HG02884 (cell line): ENCODE measurements at regions not wholly inside any gene's neighbourhood (a gene's known extent, or its start where the extent isn't known, plus 50 kb on each side); places are given as distances from the start of the nearest gene placed in this dataset.
A peak's percentile ranks its signal among the peaks of the same experiment; 100 is the strongest.
"Not testable (repeated sequence)": the region's sequence is repeated elsewhere in the genome, so short reads cannot be mapped to it uniquely, and the experiment has no call there.

Experiments
- ATAC-seq: cut with Tn5 transposase; IDR thresholded peaks from one replicate; pipeline ENCODE4 v1.9.1; 2021; ENCODE audit warnings: mild to moderate bottlenecking, moderate library complexity; ENCODE audit not compliant: unreplicated experiment

- no peak for ATAC-seq
Measured at GRCh38 chr9:78663369-78663768, 366.4 kb downstream of the PSAT1 start.

- ATAC-seq: no peak
Measured at GRCh38 chr9:78664370-78664769, 367.4 kb downstream of the PSAT1 start.

- no peak for ATAC-seq
Measured at GRCh38 chr9:78666818-78667414, 370.0 kb downstream of the PSAT1 start.

DNA sequence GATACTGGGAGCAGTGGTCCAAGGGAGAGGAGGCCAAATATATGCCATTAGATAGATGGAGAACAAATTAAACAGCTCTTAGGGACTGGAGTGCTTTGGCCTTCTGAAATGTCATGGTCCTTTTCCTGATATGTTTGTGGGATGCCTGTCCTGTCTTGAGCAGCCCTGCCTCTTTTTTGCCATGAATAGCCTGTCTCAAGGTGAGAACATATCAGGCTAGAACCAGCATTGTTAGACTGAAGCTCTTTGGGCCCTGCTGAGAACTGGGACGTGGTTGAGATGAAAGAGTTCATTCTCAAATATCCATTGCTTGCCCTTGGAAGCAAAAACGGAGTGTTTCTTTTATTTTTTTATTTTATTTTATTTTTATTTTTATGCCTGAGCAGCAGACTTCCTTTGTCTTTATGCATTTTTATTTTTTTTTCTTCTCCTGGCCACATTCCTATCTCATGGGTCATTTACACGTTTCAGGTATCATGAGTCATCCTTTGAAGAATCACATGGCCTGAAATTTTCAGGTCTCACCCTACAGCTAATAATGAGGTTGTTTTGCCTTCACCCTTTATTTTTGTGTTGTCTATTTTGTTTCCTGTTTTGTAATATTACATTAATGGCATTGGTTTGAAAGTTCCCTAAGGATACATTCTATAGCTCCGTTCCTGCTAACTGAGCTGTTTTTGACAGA lies 371.4 kb downstream of the PSAT1 start:
- no peak for ATAC-seq

DNA sequence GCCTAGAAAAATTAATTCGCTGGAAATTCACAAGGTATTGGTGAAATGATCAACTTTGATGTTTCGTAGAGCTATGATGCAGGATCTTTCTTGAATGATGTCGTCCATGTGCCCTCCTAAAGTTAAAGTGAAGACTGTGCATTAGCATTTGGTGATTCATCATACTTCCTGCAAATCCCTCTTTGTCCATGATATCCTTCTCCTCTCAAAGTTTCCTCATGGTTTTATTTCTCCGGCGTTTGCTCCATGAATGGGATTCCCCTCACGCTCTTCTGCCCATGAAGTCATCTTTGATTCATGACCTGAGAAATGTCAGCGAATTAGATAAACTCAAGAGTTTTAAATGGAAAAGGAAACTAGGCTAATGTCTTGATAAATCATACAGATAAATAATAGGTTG lies 372.7 kb downstream of the PSAT1 start:
- ATAC-seq: no peak

DNA sequence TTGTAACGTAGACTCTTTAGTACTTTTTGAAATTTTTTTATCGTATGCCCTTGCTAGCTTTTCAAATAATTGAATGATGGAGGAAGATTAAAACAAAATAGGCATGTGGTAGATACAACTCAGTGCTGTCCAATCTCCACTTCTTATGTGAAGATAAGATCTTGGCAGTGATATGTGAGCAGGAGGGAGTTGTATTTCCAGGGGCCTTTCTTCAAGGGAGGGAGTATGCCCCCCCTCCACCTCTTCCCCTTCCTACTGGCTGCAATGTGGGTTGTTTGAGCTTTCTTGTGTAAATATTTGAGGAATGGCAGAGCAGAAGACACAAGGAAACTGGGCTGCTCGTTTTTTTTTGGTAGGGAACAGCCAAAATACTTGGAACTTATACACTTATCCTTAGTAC lies 374.9 kb downstream of the PSAT1 start:
- no peak for ATAC-seq

DNA sequence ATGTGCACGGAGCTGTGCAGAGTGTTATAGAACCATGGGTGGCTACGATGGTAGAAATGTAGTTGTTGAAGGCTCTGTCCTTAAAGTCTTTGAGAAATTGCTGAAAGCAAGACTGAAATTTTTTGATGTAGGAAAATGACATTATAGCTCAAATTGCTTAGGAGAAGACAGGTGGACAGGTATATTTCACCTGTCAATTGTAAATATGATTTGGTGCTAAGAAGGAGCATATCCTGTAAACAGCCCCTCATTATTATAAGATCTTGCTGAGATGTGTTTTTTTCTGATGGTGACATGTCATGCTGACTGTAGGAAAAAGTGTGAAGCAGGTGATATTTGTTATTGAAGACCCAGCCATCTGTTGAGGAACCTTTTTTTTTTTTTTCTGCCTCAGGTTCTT lies 377.9 kb downstream of the PSAT1 start:
- no peak for ATAC-seq

- ATAC-seq: no peak
Measured at GRCh38 chr9:78676009-78676408, 379.1 kb downstream of the PSAT1 start.

DNA sequence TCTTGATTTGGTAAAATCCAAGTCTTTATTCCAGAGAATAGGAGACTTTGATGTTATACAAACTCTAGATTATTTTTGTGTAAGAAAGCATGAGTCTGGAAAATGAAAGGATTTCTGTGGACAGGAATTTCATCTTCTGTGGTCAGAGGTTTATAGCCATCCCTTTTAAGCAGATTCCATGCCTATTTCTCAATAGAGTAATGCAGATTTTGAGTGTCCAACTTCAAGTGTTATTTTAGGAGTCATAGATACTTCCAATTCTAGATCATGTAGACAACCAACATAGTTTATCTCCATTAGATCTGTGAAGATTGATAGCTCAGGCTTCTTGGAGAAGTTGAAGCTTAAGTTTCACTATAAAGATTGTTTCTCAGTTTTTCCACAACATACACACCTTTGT lies 379.7 kb downstream of the PSAT1 start:
- no peak for ATAC-seq

GRCh38 chr9:78677326-78677725 lies 380.4 kb downstream of the PSAT1 start:
- no peak for ATAC-seq

- ATAC-seq: no peak
Measured at GRCh38 chr9:78678877-78679276, 382.0 kb downstream of the PSAT1 start.

- ATAC-seq: no peak
Measured at GRCh38 chr9:78680196-78680595, 383.3 kb downstream of the PSAT1 start.

- ATAC-seq: no peak
Measured at GRCh38 chr9:78682216-78682615, 385.3 kb downstream of the PSAT1 start.

DNA sequence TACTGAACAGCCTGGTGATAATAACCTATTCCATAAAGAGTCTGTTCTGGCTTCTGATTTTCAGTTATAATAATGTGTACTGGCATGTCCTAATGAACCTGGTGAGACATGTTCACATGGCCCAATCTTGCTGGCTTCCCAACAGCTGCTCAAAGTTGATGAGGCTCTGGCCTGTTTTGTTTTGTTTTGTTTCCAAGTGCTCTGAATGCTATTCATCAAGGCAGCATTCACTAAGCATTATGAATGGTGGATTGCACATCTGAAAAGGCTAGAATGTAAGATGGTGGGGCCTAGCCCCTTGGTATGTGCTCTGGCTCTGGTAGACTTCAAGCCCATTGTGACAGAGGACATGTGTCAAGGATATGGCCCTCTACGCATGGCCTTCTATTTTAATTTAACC lies 388.5 kb downstream of the PSAT1 start:
- ATAC-seq: no peak

DNA sequence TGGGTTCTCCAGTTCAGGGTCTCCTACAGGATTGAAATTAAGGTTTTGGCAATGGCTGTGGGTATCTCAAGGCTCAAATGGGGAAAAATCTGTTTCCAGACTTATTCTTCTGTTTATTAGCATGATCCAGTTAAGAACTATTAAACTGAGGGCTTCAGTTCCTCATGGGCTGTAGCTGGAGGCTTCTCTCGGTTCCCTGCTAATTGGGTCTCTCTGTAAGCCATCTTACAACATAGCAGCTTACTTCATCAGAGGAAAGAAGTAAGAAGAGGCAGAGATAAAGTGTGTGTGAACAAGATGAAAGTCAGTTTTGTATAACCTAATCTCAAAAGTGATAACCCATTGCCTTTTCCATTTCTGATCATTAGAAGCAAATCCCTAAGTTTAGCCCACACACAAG lies 391.9 kb downstream of the PSAT1 start:
- no peak for ATAC-seq

DNA sequence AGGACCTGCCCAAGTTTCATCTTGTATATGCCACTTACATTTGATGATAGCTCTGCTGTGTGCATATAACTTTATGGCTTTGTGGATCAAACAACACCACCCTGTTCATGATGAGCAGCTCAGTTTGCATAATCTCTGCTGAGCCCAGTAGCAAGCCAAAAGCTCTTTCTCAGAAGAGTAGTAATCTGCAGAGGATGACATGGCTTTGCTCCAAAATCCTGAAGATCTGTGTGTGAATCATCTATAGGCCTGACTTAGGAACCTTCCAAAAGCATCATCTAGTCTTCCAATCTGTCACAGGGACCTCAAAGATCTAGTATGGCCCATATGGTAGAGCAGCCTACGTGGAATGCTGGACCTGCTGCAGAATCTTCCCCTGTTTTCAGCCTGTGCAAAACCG lies 394.6 kb downstream of the PSAT1 start:
- no peak for ATAC-seq

DNA sequence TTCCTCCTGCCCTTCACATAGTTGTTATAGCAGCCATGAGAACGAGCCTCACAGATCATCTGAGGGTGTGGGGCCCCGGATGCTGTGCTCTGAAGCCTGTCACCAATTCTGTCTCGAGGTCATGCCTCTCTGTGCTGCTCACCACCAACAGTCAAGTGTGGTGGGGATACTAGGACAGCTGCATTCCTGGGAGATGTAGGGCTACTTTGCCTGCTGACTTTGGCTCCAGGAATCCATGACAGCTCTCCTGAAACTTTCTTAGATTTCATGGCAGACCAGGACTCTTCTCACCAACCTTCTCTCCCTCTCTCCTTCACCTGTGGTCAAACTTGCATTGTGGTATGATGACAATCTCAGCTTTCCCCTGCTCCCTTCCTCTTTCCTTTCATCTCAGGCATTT lies 395.9 kb downstream of the PSAT1 start:
- no peak for ATAC-seq

DNA sequence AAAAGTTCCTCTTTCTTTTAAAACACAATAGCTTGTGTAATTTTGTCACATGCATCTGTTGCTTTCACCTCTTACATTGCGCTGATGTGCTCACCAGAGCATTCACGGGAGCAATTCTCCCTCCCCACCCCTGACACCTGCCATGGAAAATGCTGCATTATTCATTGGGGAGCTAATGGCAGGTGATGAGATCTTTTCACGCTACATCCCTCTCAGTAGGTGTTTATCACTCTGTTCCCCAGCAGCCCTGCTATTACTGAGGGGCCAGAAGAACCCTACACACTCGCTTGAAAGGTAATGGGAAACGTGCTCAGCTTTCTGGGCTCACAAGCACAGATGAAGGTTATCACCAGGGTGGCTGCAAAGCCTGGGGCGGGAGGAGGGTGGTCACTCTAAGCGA lies 398.0 kb downstream of the PSAT1 start:
- peak; percentile 27 for ATAC-seq

- peak; percentile 66 for ATAC-seq
Measured at GRCh38 chr9:78695519-78695918, 398.6 kb downstream of the PSAT1 start.

DNA sequence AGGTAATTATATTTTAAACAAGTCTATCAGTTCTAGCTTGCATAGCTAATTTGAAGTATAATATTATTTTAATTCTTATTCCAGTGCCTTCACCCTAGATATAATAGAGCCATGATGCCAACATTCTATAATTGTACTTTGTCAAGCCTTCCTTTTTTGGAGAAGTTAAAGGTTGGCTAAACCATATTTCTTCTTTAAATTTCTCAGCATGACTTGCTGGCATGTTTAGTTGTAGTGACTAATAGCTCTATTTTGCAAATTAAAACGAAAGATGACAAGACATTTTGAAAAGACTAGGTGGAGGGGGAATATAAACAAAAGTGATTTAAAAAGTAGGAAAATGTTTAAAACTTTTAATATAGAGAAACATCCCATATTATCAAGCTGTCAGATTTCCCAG lies 400.7 kb downstream of the PSAT1 start:
- no peak for ATAC-seq

DNA sequence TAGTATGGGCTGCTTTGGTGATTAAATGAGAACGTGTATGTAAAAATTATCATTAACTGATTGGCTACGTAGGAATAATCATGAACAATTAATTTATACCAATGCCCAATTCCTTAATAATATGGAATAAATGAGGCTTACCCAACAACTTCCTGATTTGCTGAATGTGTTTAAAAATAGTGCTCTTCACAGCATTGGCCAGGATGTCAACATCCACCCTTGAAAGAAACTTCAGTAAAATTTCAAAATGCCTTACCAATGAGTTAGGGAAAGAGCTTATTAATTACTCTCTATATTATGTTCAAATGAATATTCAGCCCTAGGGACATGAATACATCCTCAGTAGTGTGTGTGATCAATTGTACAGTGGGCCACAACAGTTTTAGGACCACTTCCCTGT lies 401.4 kb downstream of the PSAT1 start:
- no peak for ATAC-seq

- ATAC-seq: not testable (repeated sequence)
Measured at GRCh38 chr9:78699217-78699616, 402.3 kb downstream of the PSAT1 start.

GRCh38 chr9:78704153-78704552 lies 407.2 kb downstream of the PSAT1 start:
- not testable (repeated sequence) for ATAC-seq
